MM.1S (cell line): ENCODE measurements at regions not wholly inside any gene's neighbourhood (a gene's known extent, or its start where the extent isn't known, plus 50 kb on each side); places are given as distances from the start of the nearest gene placed in this dataset.
"Not testable (repeated sequence)": the region's sequence is repeated elsewhere in the genome, so short reads cannot be mapped to it uniquely, and the experiment has no call there.

Experiments
- CTCF ChIP-seq: fragments of 300-600 bp; sonication (generic); IDR thresholded peaks from 2 replicates; pipeline ENCODE4 v1.5.1; 2016; ENCODE audit warnings: antibody characterized with exemption, low read length, mixed read lengths
- EZH2 ChIP-seq: fragments of 300-600 bp; sonication (generic); optimal IDR thresholded peaks from 2 replicates; pipeline ENCODE3; 2017; ENCODE audit warnings: low read depth, mild to moderate bottlenecking, antibody characterized with exemption, low read length, mixed read lengths
- EZH2phosphoT487 ChIP-seq: fragments of 300-600 bp; sonication (generic); IDR thresholded peaks from 2 replicates; pipeline ENCODE4 v1.6.1; 2018; ENCODE audit warnings: antibody characterized with exemption, low read length

DNA sequence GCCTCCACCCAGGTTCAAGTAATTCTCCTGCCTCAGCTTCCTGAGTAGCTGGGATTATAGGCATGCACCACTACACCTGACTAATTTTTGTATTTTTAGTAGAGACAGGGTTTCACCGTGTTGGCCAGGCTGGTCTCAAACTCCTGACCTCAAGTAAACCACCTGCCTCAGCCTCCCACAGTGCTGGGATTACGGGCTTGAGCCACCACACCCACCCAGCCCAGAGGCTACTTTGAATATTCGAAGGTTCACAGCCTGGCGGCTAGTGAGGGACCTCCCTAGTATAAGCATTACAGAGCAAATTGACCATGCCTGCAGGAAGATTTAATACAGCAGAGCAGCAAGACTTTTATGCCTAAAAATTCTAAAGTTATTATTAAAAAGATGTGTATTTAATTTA lies 86.6 kb downstream of the SEPTIN7 start:
- not testable (repeated sequence) for TF ChIP-seq CTCF, EZH2phosphoT487, EZH2
